Nephron progenitor cell (in vitro differentiated cells): ENCODE measurements at regions not wholly inside any gene's neighbourhood (a gene's known extent, or its start where the extent isn't known, plus 50 kb on each side); places are given as distances from the start of the nearest gene placed in this dataset.
"Not testable (repeated sequence)": the region's sequence is repeated elsewhere in the genome, so short reads cannot be mapped to it uniquely, and the experiment has no call there.

Experiments
- DNase-seq: peaks from one replicate; pipeline ENCODE4 v3.0.0; 2021
- H3K27ac Mint-ChIP-seq: 2 replicates; pipeline ENCODE4 v1.8.0; 2021; ENCODE audit warnings: mild to moderate bottlenecking, moderate library complexity, mixed read lengths
- H3K27me3 Mint-ChIP-seq: 2 replicates; pipeline ENCODE4 v1.8.0; 2021; ENCODE audit warnings: mild to moderate bottlenecking, low read depth, mixed read lengths; ENCODE audit not compliant: poor library complexity
- H3K36me3 Mint-ChIP-seq: 2 replicates; pipeline ENCODE4 v1.8.0; 2021; ENCODE audit warnings: low read depth, mixed read lengths
- H3K4me1 Mint-ChIP-seq: 2 replicates; pipeline ENCODE4 v1.8.0; 2021; ENCODE audit warnings: mixed read lengths
- H3K4me3 Mint-ChIP-seq: 2 replicates; pipeline ENCODE4 v1.8.0; 2021; ENCODE audit warnings: mild to moderate bottlenecking, moderate library complexity, mixed read lengths
- H3K9me3 Mint-ChIP-seq: 2 replicates; pipeline ENCODE4 v1.8.0; 2021; ENCODE audit warnings: mild to moderate bottlenecking, moderate library complexity, mixed read lengths
- TF ChIP-seq, protein P1 (sequence below): fragments of 200-600 bp; sonication (generic); IDR thresholded peaks from 2 replicates; pipeline ENCODE4 v1.5.0; 2021; ENCODE audit warnings: antibody characterized with exemption

DNA sequence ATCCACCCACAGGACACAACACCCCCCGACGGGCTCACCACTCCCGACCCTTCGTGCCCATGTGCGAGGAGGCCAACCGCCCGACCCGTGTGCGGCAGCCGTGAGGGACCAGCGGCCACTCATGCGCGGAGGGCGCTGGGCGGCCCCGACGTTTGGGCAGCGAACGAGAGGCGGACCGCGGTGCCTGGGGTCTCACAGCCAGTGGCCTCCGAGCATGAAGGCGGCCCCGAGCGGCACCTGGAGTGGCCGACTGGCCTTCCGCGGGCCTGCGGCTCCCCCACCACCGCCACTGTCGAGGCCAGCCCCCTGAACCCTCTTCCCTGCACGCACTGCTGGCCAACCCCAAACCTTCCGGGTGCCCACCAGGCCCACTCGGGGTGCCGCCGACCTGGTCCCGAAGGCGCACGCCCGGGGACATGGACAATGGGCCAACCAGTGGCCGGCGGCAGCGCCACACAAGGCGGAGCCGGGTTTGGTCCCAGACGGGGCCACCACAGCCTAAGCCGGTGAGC is 4274.9 kb upstream of the OR11H1 start:
- H3K9me3 Mint-ChIP-seq, result no peaks in the 10 kb centered on the region
- no peaks in the 10 kb centered on the region for H3K4me1 Mint-ChIP-seq
- no peaks in the 10 kb centered on the region for H3K36me3 Mint-ChIP-seq
- no peak for DNase-seq
- no peaks in the 10 kb centered on the region for H3K27me3 Mint-ChIP-seq
- H3K27ac Mint-ChIP-seq, result no peak overlapping the region
- TF ChIP-seq, protein P1, sequence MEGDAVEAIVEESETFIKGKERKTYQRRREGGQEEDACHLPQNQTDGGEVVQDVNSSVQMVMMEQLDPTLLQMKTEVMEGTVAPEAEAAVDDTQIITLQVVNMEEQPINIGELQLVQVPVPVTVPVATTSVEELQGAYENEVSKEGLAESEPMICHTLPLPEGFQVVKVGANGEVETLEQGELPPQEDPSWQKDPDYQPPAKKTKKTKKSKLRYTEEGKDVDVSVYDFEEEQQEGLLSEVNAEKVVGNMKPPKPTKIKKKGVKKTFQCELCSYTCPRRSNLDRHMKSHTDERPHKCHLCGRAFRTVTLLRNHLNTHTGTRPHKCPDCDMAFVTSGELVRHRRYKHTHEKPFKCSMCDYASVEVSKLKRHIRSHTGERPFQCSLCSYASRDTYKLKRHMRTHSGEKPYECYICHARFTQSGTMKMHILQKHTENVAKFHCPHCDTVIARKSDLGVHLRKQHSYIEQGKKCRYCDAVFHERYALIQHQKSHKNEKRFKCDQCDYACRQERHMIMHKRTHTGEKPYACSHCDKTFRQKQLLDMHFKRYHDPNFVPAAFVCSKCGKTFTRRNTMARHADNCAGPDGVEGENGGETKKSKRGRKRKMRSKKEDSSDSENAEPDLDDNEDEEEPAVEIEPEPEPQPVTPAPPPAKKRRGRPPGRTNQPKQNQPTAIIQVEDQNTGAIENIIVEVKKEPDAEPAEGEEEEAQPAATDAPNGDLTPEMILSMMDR, result no peak
- H3K4me3 Mint-ChIP-seq, result no peak overlapping the region

DNA sequence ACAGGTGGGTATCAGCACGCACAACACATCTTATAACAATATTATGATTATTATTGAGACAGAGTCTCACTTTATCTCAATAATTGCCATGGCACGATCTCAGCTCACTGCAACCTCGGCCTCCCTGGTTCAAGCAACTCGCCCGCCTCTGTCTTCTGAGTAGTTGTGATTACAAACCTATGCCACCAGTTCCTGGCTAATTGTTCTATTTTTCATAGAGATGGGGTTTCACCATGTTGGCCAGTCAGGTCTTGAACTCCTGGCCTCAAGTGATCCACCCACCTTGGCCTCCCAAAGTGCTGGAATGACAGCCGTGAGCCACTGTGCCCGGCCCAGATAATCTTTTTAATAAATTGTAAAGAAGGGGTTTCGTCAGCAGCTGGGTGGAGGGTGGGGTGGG is 4257.0 kb upstream of the OR11H1 start:
- H3K4me1 Mint-ChIP-seq, DNase-seq, H3K27me3 Mint-ChIP-seq, H3K4me3 Mint-ChIP-seq, H3K27ac Mint-ChIP-seq, H3K36me3 Mint-ChIP-seq: not testable (repeated sequence)
- peaks cover 24% of the 10 kb centered on the region for H3K9me3 Mint-ChIP-seq

DNA sequence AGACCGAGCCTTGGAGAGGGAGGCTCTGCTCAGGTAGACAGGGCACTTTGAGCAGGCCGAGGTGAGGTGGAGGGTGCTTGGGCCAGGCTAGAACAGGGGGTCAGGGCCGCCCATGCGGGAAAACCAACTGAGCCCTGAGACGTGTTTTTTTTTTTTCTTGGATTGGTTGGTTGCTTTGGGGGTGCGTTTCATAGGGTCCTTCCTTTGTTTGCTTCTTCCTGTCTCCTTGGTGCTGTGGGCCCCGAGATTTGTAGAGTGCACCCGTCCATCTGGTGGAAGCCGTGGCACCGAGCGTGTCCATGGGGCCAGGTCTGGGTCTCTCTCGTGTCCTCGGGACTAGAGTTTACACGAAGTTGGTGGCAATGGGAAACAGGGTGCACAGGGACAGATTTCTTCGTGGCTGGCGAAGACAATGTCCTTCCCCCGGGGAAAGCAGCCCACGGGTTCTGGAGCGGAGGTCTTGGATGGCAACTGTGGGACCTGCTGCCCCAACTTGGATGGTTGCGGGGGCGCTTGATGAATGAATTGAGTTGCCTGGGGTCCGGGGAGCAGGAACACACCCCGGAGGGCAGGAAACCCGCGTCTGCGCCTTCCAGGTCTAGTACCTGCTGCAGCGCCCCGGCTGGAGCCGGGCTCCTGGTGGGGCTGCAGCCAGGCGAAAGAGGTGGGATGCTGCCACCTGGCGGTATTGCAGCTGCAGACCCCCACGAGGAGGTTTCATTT is 4242.7 kb upstream of the OR11H1 start:
- not testable (repeated sequence) for H3K27ac Mint-ChIP-seq, H3K4me1 Mint-ChIP-seq, DNase-seq, H3K27me3 Mint-ChIP-seq, H3K4me3 Mint-ChIP-seq, H3K36me3 Mint-ChIP-seq
- peaks cover 57% of the 10 kb centered on the region for H3K9me3 Mint-ChIP-seq

DNA sequence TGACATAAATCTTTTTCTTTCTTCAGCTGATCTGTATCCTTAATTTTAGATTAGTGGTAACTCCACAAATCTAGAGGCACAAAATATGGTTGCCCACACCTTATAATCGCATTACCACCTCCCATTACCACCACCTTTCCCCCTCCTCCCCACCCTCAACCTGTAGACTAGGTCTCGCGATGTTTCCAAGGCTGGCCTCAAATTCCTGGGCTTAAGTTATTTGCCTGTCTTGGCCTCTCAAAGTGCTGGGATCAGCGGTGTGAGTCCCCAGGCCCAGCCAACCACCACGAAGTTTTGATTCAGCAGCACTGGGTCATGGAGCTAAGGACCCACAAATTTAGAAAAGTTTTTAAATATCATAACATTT is 4242.2 kb upstream of the OR11H1 start:
- not testable (repeated sequence) for H3K4me3 Mint-ChIP-seq, H3K36me3 Mint-ChIP-seq, DNase-seq, H3K4me1 Mint-ChIP-seq, H3K27me3 Mint-ChIP-seq, H3K27ac Mint-ChIP-seq
- peaks cover 62% of the 10 kb centered on the region for H3K9me3 Mint-ChIP-seq

DNA sequence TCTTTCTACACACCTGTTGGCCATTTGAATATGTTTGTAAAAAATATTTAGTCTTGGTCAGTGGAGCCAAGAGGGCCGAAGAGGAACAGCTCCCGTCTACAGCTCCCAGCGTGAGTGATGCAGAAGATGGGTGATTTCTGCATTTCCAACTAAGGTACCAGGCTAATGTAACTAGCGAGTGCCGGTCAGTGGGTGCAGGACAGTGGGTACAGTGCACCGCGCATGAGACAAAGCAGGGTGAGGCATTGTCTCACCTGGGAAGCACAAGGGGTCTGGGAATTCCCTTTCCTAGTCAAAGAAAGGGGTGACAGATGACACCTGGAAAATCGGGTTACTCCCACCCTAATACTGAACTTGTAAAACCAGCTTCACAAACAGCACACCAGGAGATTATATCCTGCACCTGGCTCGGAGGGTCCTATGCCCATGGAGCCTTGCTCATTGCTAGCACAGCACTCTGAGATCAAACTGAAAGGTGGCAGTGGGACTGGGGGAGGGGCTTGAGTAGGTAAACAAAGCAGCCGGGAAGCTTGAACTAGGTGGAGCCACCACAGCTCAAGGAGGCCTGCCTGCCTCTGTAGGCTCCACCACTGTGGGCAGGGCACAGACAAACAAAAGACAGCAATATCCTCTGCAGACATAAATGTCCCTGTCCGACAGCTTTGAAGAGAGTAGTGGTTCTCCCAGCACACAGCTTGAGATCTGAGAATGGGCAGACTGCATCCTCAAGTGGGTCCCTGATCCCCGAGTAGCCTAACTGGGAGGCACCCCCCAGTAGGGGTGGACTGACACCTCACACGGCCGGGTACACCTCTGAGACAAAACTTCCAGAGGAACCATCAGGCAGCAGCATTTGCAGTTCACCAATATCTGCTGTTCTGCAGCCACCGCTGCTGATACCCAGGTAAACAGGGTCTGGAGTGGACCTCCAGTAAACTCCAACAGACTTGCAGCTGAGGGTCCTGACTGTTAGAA is 4239.5 kb upstream of the OR11H1 start:
- H3K36me3 Mint-ChIP-seq, DNase-seq, H3K4me1 Mint-ChIP-seq, H3K4me3 Mint-ChIP-seq, H3K27me3 Mint-ChIP-seq, H3K27ac Mint-ChIP-seq: not testable (repeated sequence)
- H3K9me3 Mint-ChIP-seq, result peaks cover 89% of the 10 kb centered on the region

DNA sequence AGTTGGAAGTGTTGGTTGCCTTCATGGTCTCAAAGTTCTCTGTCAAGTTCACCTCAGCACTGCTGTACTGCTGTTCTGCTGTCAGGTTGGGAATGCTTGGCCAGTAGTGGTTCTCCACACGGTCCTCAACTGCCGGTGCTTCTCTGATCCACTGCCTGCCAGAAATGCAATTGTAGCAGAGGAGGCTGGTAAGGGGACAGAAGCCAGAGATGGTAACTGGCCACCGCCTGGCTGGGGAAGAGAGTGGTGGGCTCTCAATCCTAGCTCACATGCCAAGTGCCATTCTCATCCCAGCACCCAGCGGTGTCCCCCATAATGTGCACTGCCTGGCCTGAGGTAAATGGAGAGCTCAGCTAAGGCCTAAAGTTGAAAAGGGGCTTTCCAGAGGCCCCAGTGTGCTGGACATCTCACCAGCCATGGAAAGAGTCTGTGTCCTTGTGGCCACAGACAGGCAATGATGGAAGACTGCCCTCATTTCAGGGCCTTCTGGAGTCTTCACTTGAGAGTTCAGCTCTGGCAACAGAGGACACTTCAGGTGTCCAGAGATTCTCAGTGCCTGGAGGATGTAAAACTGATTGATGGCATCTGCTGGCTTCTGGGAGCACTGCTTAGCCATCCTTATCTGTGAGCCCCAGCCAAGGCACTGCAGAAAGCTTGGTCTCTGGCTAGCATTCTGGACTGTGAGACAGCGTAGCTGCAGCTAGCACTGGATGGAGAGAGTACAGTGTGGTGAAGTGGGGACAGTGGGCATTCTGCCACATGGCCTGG is 4229.7 kb upstream of the OR11H1 start:
- H3K36me3 Mint-ChIP-seq, H3K4me3 Mint-ChIP-seq, H3K4me1 Mint-ChIP-seq, H3K27ac Mint-ChIP-seq, H3K27me3 Mint-ChIP-seq, DNase-seq: not testable (repeated sequence)
- peaks cover 97% of the 10 kb centered on the region for H3K9me3 Mint-ChIP-seq

DNA sequence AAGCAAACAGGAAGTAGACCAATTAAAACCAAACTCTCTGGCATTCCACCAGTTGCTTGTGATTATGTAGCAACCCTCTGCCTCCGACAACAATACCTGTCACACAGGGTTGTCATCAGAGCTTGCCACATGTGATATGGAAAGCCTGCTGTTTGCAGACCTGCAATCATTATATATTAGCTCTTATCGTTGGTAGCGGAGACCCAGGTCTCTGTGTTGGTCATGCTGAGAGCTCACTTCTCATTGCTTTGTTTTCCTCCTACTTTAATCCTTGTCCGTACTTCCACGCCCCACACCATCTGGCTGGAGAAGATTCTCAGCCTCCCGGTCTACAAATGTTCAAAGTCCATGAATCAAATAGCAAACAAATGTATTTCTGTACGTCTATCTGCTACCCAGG is 4225.6 kb upstream of the OR11H1 start:
- not testable (repeated sequence) for H3K36me3 Mint-ChIP-seq, H3K4me3 Mint-ChIP-seq, H3K4me1 Mint-ChIP-seq, H3K27ac Mint-ChIP-seq, DNase-seq, H3K27me3 Mint-ChIP-seq
- H3K9me3 Mint-ChIP-seq, result peaks cover 98% of the 10 kb centered on the region

DNA sequence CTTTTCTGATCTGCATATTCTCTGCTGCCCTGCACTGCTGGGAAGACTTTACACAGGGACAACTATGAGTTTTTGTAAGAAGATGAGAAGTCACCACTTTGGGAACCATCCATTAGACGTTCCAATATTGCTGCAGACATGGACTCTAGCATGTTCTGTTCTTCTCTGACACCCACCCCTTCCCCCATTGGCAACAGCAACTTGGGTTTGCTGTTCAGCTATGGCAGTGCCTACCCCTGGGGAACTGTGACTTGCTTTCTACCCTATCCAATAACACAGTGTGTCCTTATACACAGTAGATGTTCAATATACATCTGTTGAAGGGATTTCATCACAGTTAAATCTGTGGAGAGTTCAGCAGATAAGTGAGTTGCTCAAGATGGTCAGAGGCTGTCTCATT is 4225.1 kb upstream of the OR11H1 start:
- peaks cover 98% of the 10 kb centered on the region for H3K9me3 Mint-ChIP-seq
- not testable (repeated sequence) for H3K27ac Mint-ChIP-seq, H3K27me3 Mint-ChIP-seq, H3K4me1 Mint-ChIP-seq, DNase-seq, H3K36me3 Mint-ChIP-seq, H3K4me3 Mint-ChIP-seq

DNA sequence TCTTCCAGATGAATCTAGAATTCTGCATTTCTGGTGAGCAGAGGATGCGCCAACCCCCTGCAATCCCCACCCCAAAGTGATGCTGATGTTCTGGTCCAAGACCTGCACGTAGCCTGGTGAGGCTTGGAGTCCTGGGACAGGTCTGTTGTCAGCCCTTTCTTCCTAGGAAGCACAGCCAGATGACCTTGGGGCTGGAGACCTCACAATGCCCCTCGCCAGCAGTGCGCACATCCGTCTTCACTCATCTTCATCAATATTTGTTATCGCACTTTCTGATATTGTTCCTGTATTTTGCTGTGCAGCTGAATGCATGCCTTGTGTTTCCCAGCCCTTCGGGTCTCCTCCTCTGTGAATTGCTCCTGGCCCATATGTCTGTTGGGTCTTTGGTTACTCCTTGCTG is 4222.8 kb upstream of the OR11H1 start:
- H3K9me3 Mint-ChIP-seq, result peaks cover 98% of the 10 kb centered on the region
- H3K4me3 Mint-ChIP-seq, H3K36me3 Mint-ChIP-seq, H3K27ac Mint-ChIP-seq, DNase-seq, H3K27me3 Mint-ChIP-seq, H3K4me1 Mint-ChIP-seq: not testable (repeated sequence)

DNA sequence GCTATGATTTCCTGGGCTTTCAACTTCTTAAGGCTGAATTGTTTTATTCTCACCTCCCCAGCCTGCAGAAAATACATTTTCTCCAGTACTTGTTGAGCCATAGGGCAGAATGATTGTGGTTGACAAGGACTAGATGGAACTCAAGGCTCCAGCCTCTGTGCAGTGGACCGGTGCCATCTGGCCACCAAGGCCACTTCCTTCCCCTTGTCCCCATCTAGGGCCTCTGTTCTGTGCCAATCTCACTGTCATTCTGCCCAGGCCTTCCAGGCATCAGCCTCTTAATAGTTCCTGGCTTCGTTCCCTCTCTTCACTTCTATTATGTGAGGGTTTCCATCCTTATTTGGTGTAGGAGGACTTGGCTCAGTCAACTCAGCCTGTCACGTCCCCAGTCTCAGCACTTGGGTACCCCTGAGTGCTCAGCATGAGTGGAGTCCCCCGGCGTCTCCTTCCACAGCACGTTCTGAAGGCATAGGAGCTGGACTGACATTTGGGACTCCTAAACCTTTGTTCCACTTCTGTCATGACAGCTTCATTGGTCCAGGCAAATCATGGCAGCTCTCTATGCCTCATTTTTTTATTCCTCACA is 4221.0 kb upstream of the OR11H1 start:
- peaks cover 98% of the 10 kb centered on the region for H3K9me3 Mint-ChIP-seq
- not testable (repeated sequence) for DNase-seq

More for the DNA sequence above, 4221.0 kb upstream of the OR11H1 start:
- H3K4me1 Mint-ChIP-seq, H3K4me3 Mint-ChIP-seq, H3K27ac Mint-ChIP-seq, H3K27me3 Mint-ChIP-seq, H3K36me3 Mint-ChIP-seq: not testable (repeated sequence)
